Left renal pelvis (tissue), 4 donors: ENCODE measurements at regions not wholly inside any gene's neighbourhood (a gene's known extent, or its start where the extent isn't known, plus 50 kb on each side); places are given as distances from the start of the nearest gene placed in this dataset.
"Not testable (repeated sequence)": the region's sequence is repeated elsewhere in the genome, so short reads cannot be mapped to it uniquely, and the experiment has no call there.

Source experiments
- DNase-seq, 4 donors: peaks; one replicate each; pipeline ENCODE4 v3.0.0-alpha.2; 2013; ENCODE audit warnings: low read depth in 4 of 4, low spot score in 3 of 4

DNA sequence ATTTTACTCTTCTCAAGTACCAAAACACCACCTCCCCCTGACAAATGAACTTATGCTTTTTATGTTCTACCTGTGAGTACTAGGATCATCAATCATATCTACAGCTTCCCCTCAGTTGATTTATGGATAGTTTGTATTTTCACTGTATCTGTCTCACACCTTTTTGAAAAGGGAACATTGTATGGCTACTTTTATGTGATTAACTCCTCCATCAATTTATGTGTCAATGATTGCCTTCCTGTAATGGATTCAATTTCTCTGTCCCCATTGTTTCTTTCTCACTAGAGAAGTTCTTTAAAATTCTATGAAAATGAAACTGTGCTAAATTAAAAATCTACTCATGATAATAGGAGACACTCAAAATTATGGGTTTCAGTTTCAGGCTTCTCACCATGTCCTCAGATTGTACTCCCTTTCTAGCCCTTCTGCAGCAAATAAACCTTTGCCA is 935.0 kb downstream of the TRIB2 start:
- no peak for DNase-seq

DNA sequence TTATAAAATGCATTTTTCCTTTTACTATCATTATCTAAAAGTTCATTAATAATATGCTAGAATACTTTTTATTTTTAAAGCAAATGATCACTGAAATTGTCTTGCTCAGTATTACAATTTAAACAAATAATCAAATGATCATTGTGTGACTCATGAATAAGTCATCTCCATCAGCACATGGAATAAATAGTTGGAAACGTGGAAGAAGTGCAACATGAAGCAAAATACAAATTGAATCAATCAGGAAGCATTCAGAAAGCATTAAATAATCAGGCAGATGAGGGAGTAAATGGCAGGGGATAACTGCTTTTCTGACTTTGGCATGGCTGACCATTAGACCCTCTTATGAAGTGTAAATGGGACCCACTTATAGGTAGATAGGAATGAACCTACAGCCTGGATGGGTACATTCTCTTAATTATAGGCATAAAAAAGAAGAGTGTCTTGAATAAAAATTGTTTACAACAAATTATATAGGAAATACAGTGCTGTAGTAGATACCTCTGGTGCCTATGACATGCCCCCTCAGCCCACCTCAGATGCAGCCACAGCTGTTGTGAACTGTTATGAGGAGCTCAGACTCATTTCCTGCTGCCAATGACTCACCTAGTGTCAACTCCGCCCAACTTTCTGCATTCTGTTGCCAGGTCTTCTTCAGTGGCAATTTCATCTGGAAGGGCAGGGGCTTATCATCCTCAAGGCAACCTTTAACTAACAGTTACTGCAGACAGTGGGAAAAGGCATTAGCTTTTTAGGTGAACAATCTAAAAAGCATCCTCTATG is 936.0 kb downstream of the TRIB2 start:
- DNase-seq = no peak

DNA sequence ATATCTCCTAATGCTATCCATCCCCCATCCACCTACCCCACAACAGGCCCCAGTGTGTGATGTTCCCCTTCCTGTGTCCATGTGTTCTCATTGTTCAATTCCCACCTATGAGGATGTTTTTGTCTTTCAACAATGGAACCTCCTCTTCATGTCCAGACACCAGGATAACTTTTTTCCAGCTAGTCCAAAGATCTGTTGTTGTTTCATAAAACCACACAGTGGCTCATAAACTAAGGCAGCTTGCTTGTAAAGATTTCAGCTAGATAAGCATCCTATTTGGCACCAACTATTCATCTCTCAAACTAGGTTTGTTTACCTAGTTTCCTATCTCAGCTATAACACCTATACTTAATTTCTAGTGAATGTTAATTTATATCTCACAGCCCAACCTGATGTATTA is 937.7 kb downstream of the TRIB2 start:
- DNase-seq = no peak

DNA sequence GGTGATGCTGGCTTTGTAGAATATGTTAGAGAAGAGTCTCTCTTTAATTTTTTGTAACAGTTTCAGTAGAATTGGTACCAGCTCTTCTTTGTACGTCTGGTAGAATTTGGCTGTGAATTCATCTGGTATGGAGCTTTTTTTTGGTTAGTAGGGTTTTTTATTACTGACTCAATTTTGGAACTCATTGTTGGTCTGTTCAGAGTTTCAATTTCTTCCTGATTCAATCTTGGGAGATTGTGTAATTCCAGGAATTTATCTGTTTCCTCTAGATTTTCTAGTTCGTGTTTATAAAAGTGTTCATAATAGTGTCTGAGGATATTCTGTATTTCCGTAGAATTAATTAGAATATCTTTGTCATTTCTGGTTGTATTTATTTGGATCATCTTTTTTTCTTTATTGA is 943.5 kb downstream of the TRIB2 start:
- DNase-seq = no peak

DNA sequence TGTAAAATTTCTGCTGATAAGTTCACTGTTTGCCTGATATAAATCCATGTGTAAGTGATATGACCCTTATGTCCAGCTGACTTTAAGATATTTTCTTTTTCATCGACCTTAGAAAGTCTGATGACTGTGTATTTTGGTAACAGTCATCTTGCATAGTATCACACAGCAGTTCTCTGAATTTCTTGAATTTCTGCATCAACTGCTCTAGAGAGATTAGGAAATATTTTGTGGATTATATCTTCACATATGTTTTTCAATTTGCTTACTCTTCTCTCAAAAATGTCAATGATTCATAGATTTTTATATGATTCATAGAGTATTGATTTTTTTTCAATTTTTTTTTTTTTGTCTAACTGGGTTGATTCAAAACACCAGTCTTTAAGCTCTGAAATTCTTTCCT is 945.3 kb downstream of the TRIB2 start:
- no peak for DNase-seq

DNA sequence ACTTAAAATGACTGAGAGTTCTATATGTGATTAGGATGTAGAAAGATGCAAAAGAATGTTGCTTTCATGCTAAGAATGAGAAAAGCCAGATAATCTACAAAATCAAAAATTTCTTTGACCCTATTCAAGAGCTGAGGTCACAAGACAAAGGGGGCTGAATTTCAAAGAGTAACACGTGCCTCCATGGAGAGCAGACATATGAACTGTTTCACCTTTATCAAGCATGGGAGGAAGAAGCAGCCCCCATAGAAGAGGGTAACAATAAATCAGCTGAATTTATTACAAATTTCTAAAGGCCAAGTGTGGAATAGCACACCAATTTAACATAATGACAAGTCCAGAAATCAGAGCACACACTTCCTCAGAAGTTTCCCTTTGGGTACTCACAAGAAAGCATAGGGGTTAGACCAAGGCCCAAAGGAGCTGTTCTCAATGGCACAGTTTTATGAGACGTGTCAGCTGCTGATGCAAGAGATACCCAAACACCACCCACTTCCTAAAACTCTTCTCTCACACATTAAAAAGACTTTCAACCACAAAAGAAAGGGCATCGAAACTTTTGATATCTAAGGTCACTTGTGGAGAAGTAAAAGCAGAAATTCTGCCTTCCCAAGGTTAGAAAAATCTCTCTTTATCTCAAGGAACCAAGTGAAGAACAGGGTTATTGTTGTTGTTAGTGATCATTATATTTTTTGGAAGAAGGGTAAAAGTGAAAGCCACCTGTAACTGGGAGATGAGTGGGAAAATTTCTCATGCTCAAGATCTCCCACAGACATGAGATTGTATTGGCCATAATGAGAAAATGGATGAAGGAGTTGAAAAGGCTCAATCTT is 950.1 kb downstream of the TRIB2 start:
- DNase-seq = no peak

DNA sequence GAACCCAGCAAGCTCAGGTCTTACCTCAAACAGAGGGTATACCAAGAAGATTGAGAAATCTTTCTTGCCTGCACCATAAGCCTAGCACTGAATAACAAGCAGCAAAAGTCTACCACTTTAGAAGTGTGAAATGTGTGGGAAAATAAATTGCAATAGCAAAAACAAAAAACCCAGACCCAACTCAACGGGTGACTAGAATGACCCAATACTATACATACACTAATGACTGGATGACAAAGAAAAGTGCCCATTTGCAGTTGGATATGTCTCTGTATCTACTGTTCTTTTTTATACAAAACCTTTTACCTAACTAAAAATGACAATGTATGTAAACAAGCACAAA is 950.6 kb downstream of the TRIB2 start:
- DNase-seq = no peak

DNA sequence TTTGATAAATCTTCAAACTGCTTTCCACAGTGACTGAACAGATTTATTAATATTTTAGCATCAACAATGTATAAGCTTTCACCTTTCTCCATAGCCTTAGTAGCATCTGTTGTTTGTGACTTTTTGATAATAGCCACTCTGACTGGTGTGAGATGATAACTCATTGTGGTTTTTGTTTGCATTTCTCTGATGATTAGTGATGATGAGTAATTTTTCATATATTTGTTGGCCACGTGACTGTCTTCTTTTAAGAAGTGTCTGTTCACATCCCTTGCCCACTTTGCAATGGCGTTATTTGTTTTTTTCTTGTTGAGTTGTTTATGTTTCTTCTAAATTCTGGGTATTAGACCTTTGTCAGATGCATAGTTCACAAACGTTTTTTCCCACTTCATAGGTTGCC is 952.9 kb downstream of the TRIB2 start:
- DNase-seq = no peak

DNA sequence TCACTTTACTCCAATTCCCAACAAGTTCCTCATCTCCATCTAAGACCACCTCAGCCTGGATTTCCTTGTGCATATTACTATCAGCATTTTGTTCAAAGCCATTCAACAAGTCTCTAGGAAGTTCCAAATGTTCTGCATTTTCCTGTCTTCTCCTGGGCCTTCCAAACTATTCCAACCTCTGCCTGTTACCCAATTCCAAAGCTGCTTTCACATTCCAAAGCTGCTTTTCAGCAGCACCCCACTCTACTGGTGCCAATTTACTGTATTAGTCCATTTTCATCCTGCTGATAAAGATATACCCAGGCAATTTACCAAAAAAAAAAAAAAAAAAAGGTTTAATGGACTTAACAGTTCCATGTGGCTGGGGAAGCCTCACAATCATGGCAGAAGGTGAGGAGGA is 957.1 kb downstream of the TRIB2 start:
- DNase-seq = not testable (repeated sequence)

DNA sequence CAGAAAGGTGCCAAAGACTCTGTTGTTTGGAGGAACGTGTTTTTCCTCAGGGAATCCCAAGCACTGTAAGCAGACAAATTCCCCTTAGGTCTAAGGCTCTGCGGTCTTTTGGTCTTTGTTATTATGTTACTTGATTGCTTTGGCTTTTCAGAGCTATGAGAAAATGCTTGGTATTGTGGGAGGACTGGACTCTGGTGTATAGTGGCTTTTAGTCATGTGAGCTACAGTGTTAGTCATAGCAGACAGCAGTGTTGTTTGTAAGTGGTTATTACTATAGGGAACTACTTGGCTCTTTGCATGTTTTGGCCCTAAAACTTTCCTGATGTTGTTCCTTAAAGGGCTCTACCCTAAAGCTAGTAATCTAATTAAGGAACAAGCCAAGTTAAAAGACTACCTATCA is 956.2 kb upstream of the LRATD1 start:
- no peak for DNase-seq

DNA sequence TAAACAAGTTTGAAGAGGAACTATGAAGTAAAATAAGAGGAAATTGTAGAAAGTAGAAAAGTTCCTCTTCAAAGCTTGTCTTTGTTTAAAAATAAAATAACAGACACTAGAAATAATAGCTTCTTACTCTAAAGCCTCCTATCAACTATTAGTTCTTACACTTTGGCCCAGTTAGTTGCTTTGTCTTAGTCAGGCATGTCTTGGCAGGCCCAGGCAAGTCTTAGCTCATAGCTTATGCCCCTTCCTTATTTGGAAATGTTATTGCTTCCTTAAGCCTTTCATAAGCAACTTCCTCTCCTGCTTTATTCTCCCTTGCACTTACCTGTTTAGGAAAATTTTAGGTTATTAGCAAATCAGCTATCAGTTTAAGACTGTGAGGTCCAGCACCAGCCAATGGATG is 950.6 kb upstream of the LRATD1 start:
- no peak for DNase-seq

DNA sequence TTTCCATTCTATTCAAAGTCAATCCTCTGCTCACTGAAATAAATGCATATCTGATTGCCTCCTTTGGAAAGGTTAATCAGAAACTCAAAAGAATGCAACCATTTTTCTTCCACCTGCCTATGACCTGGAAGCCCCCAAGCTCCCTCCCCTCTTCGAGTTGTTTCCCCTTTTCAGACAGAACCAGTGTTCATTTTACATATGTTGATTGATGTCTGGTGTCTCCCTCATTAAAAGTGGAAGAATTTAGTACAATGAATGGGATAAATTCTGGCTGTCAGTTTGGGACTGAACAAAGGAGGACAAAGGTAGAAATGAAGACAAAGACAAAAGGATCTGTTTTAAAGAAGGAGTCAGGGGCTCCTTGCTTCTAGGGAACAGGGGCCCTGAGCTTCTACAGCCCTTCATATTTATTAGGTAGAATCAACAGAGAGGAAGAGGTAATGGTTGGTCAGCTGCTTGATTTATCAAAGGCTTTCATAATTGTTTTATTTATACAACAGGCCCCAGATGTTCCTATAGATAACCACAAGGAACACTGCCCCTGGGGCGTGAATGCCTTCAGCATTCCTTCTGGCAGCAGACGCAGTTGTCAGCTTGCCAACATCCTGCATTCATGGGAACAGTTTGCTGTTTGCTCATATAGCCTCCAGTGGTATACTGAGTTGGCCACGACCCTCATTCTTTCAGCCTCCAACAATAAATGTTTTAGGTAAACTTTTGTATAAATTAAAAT is 949.8 kb upstream of the LRATD1 start:
- DNase-seq = no peak

DNA sequence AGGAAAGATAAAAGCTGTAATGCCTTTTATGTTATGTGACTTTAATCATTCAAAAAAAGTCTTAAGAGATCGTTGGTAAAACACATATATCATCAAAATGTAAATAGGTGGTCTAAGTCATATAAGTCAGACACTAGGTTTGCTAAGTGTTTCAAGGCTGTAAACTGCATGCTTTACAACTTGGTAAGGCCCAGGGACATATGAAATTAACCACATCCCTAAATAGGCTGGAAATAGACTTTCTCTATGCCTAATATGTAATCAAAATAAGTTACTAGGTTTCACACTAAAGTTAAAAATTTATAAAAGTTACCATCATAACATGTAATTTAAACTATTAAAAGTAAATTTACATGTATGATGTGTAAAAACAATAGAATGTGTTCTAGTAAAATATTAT is 946.3 kb upstream of the LRATD1 start:
- DNase-seq = no peak

DNA sequence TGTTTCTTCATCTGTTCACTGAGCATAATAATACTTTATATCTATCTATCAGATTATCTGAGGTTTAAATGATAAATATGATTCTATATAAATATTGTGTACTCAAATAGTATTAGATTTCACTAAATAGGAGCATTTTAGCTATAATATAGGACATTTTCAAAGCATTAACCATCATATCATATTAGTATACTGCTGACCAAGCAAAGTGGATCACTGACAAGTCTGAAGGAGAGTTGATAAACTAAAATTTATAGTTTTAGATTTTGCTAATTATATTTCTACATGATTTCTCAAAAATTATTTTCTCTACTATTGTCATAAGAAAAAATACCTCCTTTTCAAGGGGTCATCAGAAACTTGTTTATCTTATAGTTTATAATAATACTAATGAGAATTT is 937.8 kb upstream of the LRATD1 start:
- DNase-seq = no peak

DNA sequence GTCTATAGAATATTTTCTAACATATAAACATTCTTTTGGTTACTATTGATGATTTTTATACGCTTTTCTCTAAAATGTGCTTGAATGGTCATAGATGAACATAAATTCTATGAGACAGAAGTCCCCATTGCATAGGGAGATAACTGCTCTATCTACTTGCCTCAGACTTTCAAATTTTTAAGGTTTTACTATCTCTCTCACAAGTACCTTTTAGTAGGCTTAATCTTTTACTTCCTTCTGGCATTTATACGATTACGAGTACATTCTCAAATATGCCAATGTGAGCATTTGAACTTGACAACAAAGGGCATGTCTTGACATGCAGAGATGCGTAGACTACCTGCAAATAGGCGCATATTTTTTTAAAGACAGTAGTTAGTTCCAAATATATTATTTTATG is 935.9 kb upstream of the LRATD1 start:
- no peak for DNase-seq

DNA sequence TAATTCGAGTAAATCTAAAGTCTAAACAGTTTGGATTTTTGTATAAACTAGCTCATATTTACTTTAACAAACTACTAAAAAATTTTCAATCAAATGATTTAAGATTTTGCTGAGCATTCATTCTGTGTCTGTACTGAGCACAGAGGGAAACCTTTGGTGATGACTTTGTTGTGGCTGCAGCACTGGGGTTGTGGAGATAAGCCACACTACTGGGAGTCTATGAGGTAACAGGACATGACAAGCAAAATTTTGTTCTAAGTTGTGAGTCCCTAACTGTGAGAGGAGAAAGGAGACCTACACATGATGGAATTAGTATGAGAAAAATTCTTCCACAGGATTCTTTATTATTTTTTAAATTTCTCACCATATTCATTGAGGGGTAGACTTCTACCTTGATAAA is 933.7 kb upstream of the LRATD1 start:
- DNase-seq = no peak

DNA sequence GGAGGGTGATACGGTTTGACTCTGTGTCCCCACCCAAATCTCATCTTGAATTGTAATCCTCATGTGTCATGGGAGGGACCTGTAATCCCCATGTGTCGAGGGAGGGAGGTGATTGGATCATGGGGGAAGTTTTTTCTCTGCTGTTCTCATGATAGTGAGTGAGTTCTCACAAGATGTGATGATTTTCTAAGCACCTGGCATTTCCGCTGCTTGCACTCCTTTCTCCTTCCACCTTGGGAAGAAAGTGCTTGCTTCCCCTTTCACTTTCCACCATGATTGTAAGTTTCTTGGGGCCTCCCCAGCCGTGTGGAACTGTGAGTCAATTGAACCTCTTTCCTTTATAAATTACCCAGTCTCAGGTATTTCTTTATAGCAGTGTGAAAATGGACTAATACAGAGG is 932.6 kb upstream of the LRATD1 start:
- not testable (repeated sequence) for DNase-seq

DNA sequence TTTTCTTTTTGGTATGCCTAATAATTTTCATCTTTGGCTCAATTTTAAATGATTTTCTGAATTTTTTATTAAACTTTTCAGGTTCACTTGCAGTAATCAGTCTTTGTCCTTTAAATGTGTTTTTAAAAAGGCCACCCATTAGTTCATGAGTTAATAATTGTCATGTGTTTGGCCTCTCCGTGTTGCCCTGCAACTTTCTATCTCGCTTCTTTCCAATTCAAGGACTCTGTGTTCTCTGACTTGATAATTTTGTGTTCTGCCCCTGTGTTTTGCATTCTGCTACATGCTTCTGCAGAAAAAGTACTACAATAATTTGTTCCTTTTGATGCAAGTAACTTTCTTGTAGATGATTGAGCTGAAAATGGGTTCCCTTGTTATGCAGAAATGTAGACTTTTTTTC is 921.4 kb upstream of the LRATD1 start:
- DNase-seq = no peak

DNA sequence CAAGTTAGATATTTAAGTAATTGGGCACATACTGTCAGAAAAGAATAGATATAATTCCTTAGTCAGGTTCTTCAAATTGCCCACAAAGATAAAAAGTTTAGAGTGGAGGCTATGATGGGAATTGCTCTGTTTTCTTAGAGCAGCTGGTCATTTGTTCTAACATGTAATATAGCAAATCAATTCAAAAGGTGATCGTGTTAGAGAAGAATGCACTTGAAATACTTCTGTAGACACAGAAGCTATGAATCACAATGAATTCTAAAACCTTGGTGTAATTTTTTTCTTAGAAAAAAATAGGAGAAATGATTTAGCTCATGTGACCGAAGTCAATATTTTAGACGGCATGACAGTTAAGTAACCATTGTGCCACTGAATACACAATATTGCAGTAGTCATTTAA is 918.1 kb upstream of the LRATD1 start:
- DNase-seq = no peak

DNA sequence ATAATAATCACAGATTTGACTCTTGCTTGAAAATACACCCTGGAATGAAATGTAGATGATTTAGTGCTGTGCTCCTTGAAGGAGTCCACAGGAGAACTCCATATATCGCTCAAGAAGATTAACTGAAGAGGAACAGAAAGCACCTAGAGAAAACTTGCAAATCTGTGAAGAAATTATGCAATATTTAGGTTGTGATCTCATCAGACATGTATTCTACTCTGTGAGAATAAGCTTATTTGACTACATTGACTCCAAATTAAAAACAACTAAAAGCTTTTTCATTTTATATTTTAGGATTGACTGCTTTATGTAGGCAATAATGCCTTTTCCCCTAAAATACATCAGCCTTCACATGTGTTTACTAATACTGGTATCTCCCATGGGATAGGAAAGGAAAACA is 906.6 kb upstream of the LRATD1 start:
- no peak for DNase-seq

DNA sequence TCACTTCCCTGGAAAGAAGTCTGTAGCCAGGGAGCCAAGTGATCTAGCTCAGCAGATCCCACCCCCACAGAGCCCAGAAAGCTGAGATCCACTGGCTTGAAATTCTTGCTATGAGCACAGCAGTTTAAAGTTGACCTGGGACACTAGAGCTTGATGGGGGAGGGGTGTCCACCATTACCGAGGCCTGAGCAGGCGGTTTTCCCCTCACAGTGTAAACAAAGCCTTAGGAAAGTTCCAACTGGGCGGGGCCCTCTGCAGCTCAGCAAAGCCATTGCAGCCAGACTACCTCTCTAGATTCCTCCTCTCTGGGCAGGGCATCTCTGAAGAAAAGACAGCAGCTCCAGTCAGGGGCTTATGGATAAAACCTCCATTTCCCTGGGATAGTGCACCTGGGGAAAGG is 887.2 kb upstream of the LRATD1 start:
- no peak for DNase-seq

DNA sequence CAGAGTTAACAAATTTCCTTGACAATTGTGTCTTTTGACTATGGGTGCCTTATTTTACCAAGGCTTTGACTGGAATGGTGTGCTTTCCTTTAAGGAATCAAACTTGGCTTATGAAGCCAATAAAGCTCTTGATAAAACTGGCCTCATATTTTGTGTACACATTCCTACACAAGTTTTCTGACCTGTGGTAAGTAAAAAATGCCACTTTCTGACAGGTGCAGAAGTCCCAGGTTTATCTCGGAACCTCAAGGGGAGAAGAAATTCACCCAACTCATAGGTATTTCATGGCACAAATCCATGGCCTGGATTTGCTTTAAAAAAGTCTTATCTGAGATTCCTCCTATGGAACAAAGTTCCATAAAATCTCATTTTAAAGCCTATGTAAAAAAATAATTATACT is 880.6 kb upstream of the LRATD1 start:
- DNase-seq = no peak
